Stomach (tissue), 4 donors: ENCODE measurements at regions not wholly inside any gene's neighbourhood (a gene's known extent, or its start where the extent isn't known, plus 50 kb on each side); places are given as distances from the start of the nearest gene placed in this dataset.

Experiments
- POLR2A ChIP-seq, 4 donors: fragments of 450-650 bp; IDR thresholded peaks; one replicate each; pipeline ENCODE4 v1.6.1; 2016; ENCODE audit warnings: antibody characterized with exemption in 4 of 4, control low read depth in 2 of 4, mild to moderate bottlenecking in 1 of 4, moderate library complexity in 1 of 4
- POLR2AphosphoS5 ChIP-seq, 3 donors: sonication (generic); formaldehyde crosslinking; IDR thresholded peaks; one replicate each; pipeline ENCODE4 v1.6.1; 2016; ENCODE audit warnings: antibody characterized with exemption in 3 of 3
- TF ChIP-seq, protein P1 (sequence below), 7 experiments: fragments of 450-650 bp in 4 of 7; fragments of 200-600 bp in 3 of 7; sonication (generic) in 3 of 7; IDR thresholded peaks; one replicate each; pipeline ENCODE4 v1.5.1; 2016 to 2019; ENCODE audit warnings: antibody characterized with exemption in 7 of 7, control low read depth in 2 of 7, mild to moderate bottlenecking in 1 of 7

GRCh38 chr6:96458771-96459170, 62.8 kb upstream of the UFL1 start:
- TF ChIP-seq, protein P1, sequence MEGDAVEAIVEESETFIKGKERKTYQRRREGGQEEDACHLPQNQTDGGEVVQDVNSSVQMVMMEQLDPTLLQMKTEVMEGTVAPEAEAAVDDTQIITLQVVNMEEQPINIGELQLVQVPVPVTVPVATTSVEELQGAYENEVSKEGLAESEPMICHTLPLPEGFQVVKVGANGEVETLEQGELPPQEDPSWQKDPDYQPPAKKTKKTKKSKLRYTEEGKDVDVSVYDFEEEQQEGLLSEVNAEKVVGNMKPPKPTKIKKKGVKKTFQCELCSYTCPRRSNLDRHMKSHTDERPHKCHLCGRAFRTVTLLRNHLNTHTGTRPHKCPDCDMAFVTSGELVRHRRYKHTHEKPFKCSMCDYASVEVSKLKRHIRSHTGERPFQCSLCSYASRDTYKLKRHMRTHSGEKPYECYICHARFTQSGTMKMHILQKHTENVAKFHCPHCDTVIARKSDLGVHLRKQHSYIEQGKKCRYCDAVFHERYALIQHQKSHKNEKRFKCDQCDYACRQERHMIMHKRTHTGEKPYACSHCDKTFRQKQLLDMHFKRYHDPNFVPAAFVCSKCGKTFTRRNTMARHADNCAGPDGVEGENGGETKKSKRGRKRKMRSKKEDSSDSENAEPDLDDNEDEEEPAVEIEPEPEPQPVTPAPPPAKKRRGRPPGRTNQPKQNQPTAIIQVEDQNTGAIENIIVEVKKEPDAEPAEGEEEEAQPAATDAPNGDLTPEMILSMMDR (IDR thresholded peaks at IDR 0.05) = no peak
- no peak for TF ChIP-seq POLR2A (IDR thresholded peaks at IDR 0.05)
- no peak for TF ChIP-seq POLR2AphosphoS5 (IDR thresholded peaks at IDR 0.05)
